ENCODE measurements at regions not wholly inside any gene's neighbourhood (a gene's known extent, or its start where the extent isn't known, plus 50 kb on each side); places are given as distances from the start of the nearest gene placed in this dataset.

GRCh38 chr4:20181926-20182325 lies 69.8 kb upstream of the SLIT2 start:
- TF ChIP-seq CTCF (conservative IDR thresholded peaks at IDR 0.05; ENCODE audit: low read length): no peak
- no peak for DNase-seq (ENCODE audit: low read depth)
- no peak overlapping the region for H3K4me3 ChIP-seq (ENCODE audit: low read length)

- no peak for DNase-seq (ENCODE audit: low read depth)
- H3K4me3 ChIP-seq (ENCODE audit: low read length): no peak overlapping the region
- TF ChIP-seq CTCF (conservative IDR thresholded peaks at IDR 0.05; ENCODE audit: low read length): no peak
Observed at GRCh38 chr4:20180509-20180908, 71.2 kb upstream of the SLIT2 start.

GRCh38 chr4:20178902-20179576 lies 72.7 kb upstream of the SLIT2 start:
- no peak for DNase-seq (ENCODE audit: low read depth)
- no peak for TF ChIP-seq CTCF (conservative IDR thresholded peaks at IDR 0.05; ENCODE audit: low read length)
- no peak overlapping the region for H3K4me3 ChIP-seq (ENCODE audit: low read length)

- no peak for TF ChIP-seq CTCF (conservative IDR thresholded peaks at IDR 0.05; ENCODE audit: low read length)
- no peak for DNase-seq (ENCODE audit: low read depth)
- no peak overlapping the region for H3K4me3 ChIP-seq (ENCODE audit: low read length)
Observed at GRCh38 chr4:20176881-20177280, 74.8 kb upstream of the SLIT2 start.

- TF ChIP-seq CTCF (conservative IDR thresholded peaks at IDR 0.05; ENCODE audit: low read length): 0 out of 2 replicates have a peak, but pooled peaks have one; percentile 4
- no peak overlapping the region for H3K4me3 ChIP-seq (ENCODE audit: low read length)
- peak; percentile 68 for DNase-seq (ENCODE audit: low read depth)
Observed at GRCh38 chr4:20172070-20172760, 79.5 kb upstream of the SLIT2 start.

GRCh38 chr4:20166544-20166943 lies 85.2 kb upstream of the SLIT2 start:
- no peak overlapping the region for H3K4me3 ChIP-seq (ENCODE audit: low read length)
- no peak for TF ChIP-seq CTCF (conservative IDR thresholded peaks at IDR 0.05; ENCODE audit: low read length)
- DNase-seq (ENCODE audit: low read depth): no peak

- no peak for TF ChIP-seq CTCF (conservative IDR thresholded peaks at IDR 0.05; ENCODE audit: low read length)
- H3K4me3 ChIP-seq (ENCODE audit: low read length): no peak overlapping the region
- no peak for DNase-seq (ENCODE audit: low read depth)
Observed at GRCh38 chr4:20159516-20159915, 92.2 kb upstream of the SLIT2 start.
